BLaER1 (cell line): ENCODE measurements at regions not wholly inside any gene's neighbourhood (a gene's known extent, or its start where the extent isn't known, plus 50 kb on each side); places are given as distances from the start of the nearest gene placed in this dataset.

Experiments
- H3K27ac ChIP-seq: shearing (Covaris generic); formaldehyde crosslinking; 2 replicates; pipeline ENCODE4 v1.8.1; 2022
- H3K27me3 ChIP-seq: shearing (Covaris generic); formaldehyde crosslinking; 2 replicates; pipeline ENCODE4 v1.8.1; 2022
- H3K36me3 ChIP-seq: shearing (Covaris generic); formaldehyde crosslinking; 2 replicates; pipeline ENCODE4 v1.8.1; 2022
- H3K4me1 ChIP-seq: shearing (Covaris generic); formaldehyde crosslinking; 2 replicates; pipeline ENCODE4 v1.8.1; 2022
- H3K4me2 ChIP-seq: shearing (Covaris generic); formaldehyde crosslinking; 2 replicates; pipeline ENCODE4 v1.8.1; 2022
- H3K4me3 ChIP-seq: shearing (Covaris generic); formaldehyde crosslinking; 2 replicates; pipeline ENCODE4 v1.8.1; 2022
- H3K9ac ChIP-seq: shearing (Covaris generic); formaldehyde crosslinking; 2 replicates; pipeline ENCODE4 v1.8.1; 2022
- H3K9me3 ChIP-seq: shearing (Covaris generic); formaldehyde crosslinking; 2 replicates; pipeline ENCODE4 v1.8.1; 2022
- H4K20me1 ChIP-seq: shearing (Covaris generic); formaldehyde crosslinking; 2 replicates; pipeline ENCODE4 v1.8.1; 2022
- Cebpa-rat ChIP-seq: shearing (Covaris generic); IDR thresholded peaks from 2 replicates; pipeline ENCODE4 v1.8.1; 2022

DNA sequence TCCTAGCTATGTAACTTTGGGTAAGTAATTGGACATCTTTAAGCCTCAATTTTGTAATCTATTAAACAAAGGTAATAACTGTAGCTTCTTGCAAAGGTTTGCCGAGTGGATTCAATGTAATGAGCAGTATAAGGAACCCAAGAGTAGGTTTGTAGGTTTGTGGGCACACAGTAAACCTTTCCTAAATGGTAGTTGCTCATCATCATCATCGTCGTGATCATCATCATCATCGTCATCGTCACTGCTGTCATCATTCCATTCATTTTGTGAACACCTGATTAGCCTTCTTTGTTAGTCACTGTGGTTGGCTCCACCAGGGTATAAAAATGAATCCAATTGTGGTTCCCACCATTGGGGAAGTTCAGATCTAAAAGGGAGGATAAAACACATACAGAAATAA is 223.1 kb upstream of the KIRREL3 start:
- Histone ChIP-seq H3K4me2 (no peak overlapping the region), H3K4me1 (no peaks in the 10 kb centered on the region), H3K9me3 (no peaks in the 10 kb centered on the region), H3K4me3 (no peak overlapping the region), H4K20me1 (no peaks in the 10 kb centered on the region), H3K27ac (no peak overlapping the region), H3K36me3 (no peaks in the 10 kb centered on the region), H3K27me3 (no peaks in the 10 kb centered on the region), H3K9ac (no peak overlapping the region)
- no peak for TF ChIP-seq Cebpa-rat

GRCh38 chr11:127223026-127223425 is 222.5 kb upstream of the KIRREL3 start:
- no peak overlapping the region for H3K9ac ChIP-seq
- no peak for TF ChIP-seq Cebpa-rat
- no peaks in the 10 kb centered on the region for H4K20me1 ChIP-seq
- no peaks in the 10 kb centered on the region for H3K36me3 ChIP-seq
- no peak overlapping the region for H3K4me2 ChIP-seq
- H3K9me3 ChIP-seq: no peaks in the 10 kb centered on the region
- no peak overlapping the region for H3K27ac ChIP-seq
- no peaks in the 10 kb centered on the region for H3K27me3 ChIP-seq
- no peaks in the 10 kb centered on the region for H3K4me1 ChIP-seq
- no peak overlapping the region for H3K4me3 ChIP-seq

DNA sequence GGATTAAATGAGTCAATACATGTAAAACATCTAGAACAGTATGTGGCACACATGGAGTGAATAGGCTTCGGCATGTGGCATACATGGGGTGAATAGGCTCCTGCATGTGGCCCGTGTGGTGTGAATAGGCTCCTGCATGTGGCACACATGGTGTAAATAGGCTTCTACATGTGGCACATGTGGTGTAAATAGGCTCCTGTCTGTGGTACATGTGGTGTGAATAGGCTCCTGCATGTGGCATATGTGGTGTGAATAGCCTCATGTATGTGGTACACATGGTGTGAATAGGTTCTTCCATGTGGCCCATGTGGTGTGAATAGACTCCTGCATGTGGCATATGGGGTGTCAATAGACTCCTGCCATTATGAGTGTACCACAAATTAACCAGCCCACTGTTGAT is 219.1 kb upstream of the KIRREL3 start:
- TF ChIP-seq Cebpa-rat: no peak
- Histone ChIP-seq H3K9ac (no peak overlapping the region), H3K4me2 (no peak overlapping the region), H3K9me3 (no peaks in the 10 kb centered on the region), H3K27me3 (no peaks in the 10 kb centered on the region), H3K4me1 (no peaks in the 10 kb centered on the region), H3K27ac (no peak overlapping the region), H4K20me1 (no peaks in the 10 kb centered on the region), H3K36me3 (no peaks in the 10 kb centered on the region), H3K4me3 (no peak overlapping the region)

- no peaks in the 10 kb centered on the region for H3K27me3 ChIP-seq
- no peaks in the 10 kb centered on the region for H4K20me1 ChIP-seq
- H3K9me3 ChIP-seq: no peaks in the 10 kb centered on the region
- H3K9ac ChIP-seq: no peak overlapping the region
- no peak overlapping the region for H3K4me2 ChIP-seq
- H3K27ac ChIP-seq: no peak overlapping the region
- no peaks in the 10 kb centered on the region for H3K36me3 ChIP-seq
- no peak overlapping the region for H3K4me3 ChIP-seq
- no peak for TF ChIP-seq Cebpa-rat
- no peaks in the 10 kb centered on the region for H3K4me1 ChIP-seq
Measured at GRCh38 chr11:127218275-127218608, 217.7 kb upstream of the KIRREL3 start.

DNA sequence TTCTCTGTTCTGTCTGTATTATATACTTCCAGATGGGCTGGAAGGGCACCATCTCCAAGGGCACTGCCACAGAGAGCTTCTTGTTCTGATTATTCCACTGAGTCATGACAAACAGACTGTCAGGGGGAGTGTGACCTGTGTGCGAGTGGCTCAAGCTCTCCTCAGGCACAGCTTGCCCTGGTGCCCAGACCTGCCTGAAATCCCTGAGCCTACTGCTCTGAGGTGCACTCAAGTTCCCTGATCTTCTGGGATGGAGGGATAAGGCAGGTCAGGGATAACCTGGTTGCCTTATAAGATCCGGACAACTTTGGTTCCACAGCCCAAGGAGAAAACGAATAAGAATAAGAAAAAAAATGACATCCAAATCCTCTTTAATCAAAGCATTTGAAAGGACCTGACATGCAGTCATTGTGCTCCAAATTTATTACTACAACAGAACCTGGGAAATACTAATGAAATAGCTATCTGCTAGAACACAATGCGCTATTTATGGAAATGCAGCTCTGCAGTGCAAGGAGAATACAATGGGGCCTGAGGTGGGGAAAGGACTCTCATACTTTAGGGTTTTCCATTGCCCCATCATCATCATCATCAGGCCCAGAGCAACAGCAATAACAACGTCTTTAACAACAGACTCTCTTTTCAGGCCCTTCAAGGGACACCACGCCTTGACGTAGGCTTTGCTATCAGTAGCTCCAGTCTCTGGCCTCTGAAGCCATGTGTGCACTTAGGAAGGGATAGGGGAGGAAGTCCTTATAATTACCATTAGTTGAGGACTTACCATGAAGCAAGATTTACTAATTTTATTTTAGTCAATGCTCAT is 217.1 kb upstream of the KIRREL3 start:
- H3K27ac ChIP-seq: no peak overlapping the region
- H3K4me2 ChIP-seq: no peak overlapping the region
- no peak for TF ChIP-seq Cebpa-rat
- H4K20me1 ChIP-seq: no peaks in the 10 kb centered on the region
- H3K4me1 ChIP-seq: no peaks in the 10 kb centered on the region
- H3K27me3 ChIP-seq: no peaks in the 10 kb centered on the region
- H3K9me3 ChIP-seq: no peaks in the 10 kb centered on the region
- no peak overlapping the region for H3K4me3 ChIP-seq
- no peaks in the 10 kb centered on the region for H3K36me3 ChIP-seq
- H3K9ac ChIP-seq: no peak overlapping the region

- Histone ChIP-seq H3K4me2 (no peak overlapping the region), H3K27ac (no peak overlapping the region), H3K9ac (no peak overlapping the region), H3K36me3 (no peaks in the 10 kb centered on the region), H4K20me1 (no peaks in the 10 kb centered on the region), H3K4me3 (no peak overlapping the region), H3K27me3 (no peaks in the 10 kb centered on the region), H3K4me1 (no peaks in the 10 kb centered on the region), H3K9me3 (peaks cover 37% of the 10 kb centered on the region)
- no peak for TF ChIP-seq Cebpa-rat
Measured at GRCh38 chr11:127205688-127206217, 205.2 kb upstream of the KIRREL3 start.

- Histone ChIP-seq H4K20me1 (no peaks in the 10 kb centered on the region), H3K36me3 (no peaks in the 10 kb centered on the region), H3K27ac (no peak overlapping the region), H3K4me2 (no peak overlapping the region), H3K9me3 (peaks cover 36% of the 10 kb centered on the region), H3K27me3 (no peaks in the 10 kb centered on the region), H3K4me1 (no peaks in the 10 kb centered on the region), H3K9ac (no peak overlapping the region), H3K4me3 (no peak overlapping the region)
- no peak for TF ChIP-seq Cebpa-rat
Measured at GRCh38 chr11:127203490-127203889, 202.9 kb upstream of the KIRREL3 start.

GRCh38 chr11:127202105-127202504 is 201.5 kb upstream of the KIRREL3 start:
- no peaks in the 10 kb centered on the region for H3K4me1 ChIP-seq
- H3K27ac ChIP-seq: no peak overlapping the region
- TF ChIP-seq Cebpa-rat: no peak
- no peak overlapping the region for H3K4me3 ChIP-seq
- H4K20me1 ChIP-seq: no peaks in the 10 kb centered on the region
- H3K36me3 ChIP-seq: no peaks in the 10 kb centered on the region
- H3K9me3 ChIP-seq: peaks cover 22% of the 10 kb centered on the region
- no peak overlapping the region for H3K9ac ChIP-seq
- H3K27me3 ChIP-seq: no peaks in the 10 kb centered on the region
- H3K4me2 ChIP-seq: no peak overlapping the region

- Histone ChIP-seq H3K9me3 (peaks cover 4% of the 10 kb centered on the region; the same call in 1 of the 2 replicates), H3K36me3 (no peaks in the 10 kb centered on the region), H3K27me3 (no peaks in the 10 kb centered on the region), H3K4me3 (no peak overlapping the region), H3K9ac (no peak overlapping the region), H3K27ac (no peak overlapping the region), H4K20me1 (no peaks in the 10 kb centered on the region), H3K4me1 (no peaks in the 10 kb centered on the region), H3K4me2 (no peak overlapping the region)
- TF ChIP-seq Cebpa-rat: no peak
Measured at GRCh38 chr11:127199306-127199801, 198.8 kb upstream of the KIRREL3 start.

DNA sequence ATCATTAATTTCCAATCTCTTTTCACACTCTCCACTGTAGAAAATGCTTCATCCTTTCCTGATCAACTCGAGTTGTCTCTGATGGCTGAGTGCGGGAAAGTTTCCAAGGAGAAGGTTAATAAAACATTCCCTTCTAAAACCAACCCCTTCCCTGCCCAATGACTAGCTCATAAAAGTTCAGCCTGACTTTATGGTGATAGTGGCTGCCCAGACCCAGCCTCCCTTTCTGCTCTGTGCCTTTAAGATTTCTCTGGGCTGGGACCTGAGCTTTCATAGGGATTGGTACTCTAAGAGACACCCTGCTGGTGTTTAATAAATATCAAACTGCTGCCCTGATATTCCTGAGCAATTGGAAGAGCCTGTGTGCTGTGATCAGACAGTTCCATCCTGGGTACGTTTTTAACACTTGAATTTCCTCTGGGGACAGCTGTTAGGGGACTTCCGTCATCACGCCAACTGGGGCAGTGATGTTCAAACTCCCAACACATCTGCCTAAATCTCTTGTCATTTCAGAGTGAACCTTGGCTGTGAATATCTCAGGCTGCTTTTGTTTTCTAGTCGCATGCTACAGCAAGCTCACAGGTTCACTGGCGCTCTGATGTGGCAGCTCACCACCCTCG is 195.0 kb upstream of the KIRREL3 start:
- Histone ChIP-seq H3K4me2 (no peak overlapping the region), H3K9me3 (no peaks in the 10 kb centered on the region), H3K27ac (no peak overlapping the region), H3K36me3 (no peaks in the 10 kb centered on the region), H3K9ac (no peak overlapping the region), H3K4me3 (no peak overlapping the region), H4K20me1 (no peaks in the 10 kb centered on the region), H3K27me3 (no peaks in the 10 kb centered on the region), H3K4me1 (no peaks in the 10 kb centered on the region; the same call in 1 of the 2 replicates)
- no peak for TF ChIP-seq Cebpa-rat
